GM12892 (cell line): ENCODE measurements at regions not wholly inside any gene's neighbourhood (a gene's known extent, or its start where the extent isn't known, plus 50 kb on each side); places are given as distances from the start of the nearest gene placed in this dataset.

ENCODE experiments used
- POLR2A ChIP-seq: IDR thresholded peaks from 2 replicates; pipeline ENCODE4 v1.6.1; 2011; ENCODE audit warnings: low read depth, low read length, control low read depth
- POLR2AphosphoS5 ChIP-seq: IDR thresholded peaks from 2 replicates; pipeline ENCODE4 v1.6.1; 2011; ENCODE audit warnings: low read depth, low read length, control low read depth
- TAF1 ChIP-seq: IDR thresholded peaks from 2 replicates; pipeline ENCODE4 v1.6.1; 2011; ENCODE audit warnings: low read depth, mild to moderate bottlenecking, control low read depth, low read length, borderline replicate concordance

DNA sequence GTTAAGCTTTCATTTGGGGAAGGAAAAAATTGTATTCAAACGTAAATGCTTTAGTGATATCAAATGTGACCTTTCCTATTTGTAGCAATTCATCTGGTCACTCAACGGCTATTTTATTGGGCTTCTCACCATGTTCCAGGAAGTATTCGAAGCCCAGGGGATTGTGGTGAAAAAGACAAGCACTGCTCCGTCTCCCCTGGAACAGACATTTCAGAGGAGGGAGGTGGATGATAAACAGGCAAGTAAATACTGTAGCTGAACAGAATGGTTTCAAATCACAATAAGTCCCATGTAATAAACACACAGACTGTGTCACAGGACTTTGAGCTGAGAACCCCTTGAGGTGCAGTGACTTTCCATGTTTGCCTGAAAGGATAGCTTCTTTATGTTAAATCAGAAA, 464.7 kb upstream of the HNRNPA3 start:
- no peak for TF ChIP-seq POLR2AphosphoS5
- no peak for TF ChIP-seq TAF1
- no peak for TF ChIP-seq POLR2A
